H1 (cell line): ENCODE measurements at regions not wholly inside any gene's neighbourhood (a gene's known extent, or its start where the extent isn't known, plus 50 kb on each side); places are given as distances from the start of the nearest gene placed in this dataset.

Experiments used
- ATF2 ChIP-seq: IDR thresholded peaks from 2 replicates; pipeline ENCODE4 v1.6.1; 2012; ENCODE audit warnings: low read length, inconsistent platforms
- CBX5 ChIP-seq: fragments of 300-800, 300-1000 bp; sonication (generic); IDR thresholded peaks from 2 replicates; pipeline ENCODE4 v1.7.1; 2016; ENCODE audit warnings: antibody characterized with exemption, low read length, low read depth
- CEBPB ChIP-seq: IDR thresholded peaks from 2 replicates; pipeline ENCODE4 v1.6.1; 2012; ENCODE audit warnings: low read depth, low read length
- CHD7 ChIP-seq: fragments of 300-600 bp; sonication (generic); IDR thresholded peaks from 2 replicates; pipeline ENCODE4 v1.7.1; 2012; ENCODE audit warnings: low read length, moderate library complexity, mild to moderate bottlenecking, inconsistent platforms; ENCODE audit not compliant: insufficient replicate concordance
- CTCF ChIP-seq, 3 experiments: IDR thresholded peaks; 1 replicate in 2 of 3; 2 replicates in 1 of 3; pipeline versions ENCODE4 v1.5.1 to v1.6.1; 2011; ENCODE audit warnings: low read length in 3 of 3, mild to moderate bottlenecking in 3 of 3, inconsistent platforms in 2 of 3, low read depth in 1 of 3, moderate library complexity in 1 of 3; ENCODE audit not compliant: insufficient read depth in 1 of 3; ENCODE audit errors: control extremely low read depth in 1 of 3
- POU5F1 ChIP-seq: IDR thresholded peaks from 2 replicates; pipeline ENCODE4 v1.6.1; 2011; ENCODE audit warnings: low read depth, mild to moderate bottlenecking, low read length, moderate library complexity
- YY1 ChIP-seq: IDR thresholded peaks from 2 replicates; pipeline ENCODE4 v1.6.1; 2011; ENCODE audit warnings: low read depth, mild to moderate bottlenecking, low read length

- no peak for TF ChIP-seq ATF2
- TF ChIP-seq POU5F1 = no peak
- TF ChIP-seq CHD7 = no peak
- no peak for TF ChIP-seq CTCF (IDR thresholded peaks at IDR 0.05; ENCODE audit: control extremely low read depth in 1 of 3, insufficient read depth in 1 of 3, low read depth in 1 of 3, low read length in 3 of 3)
- no peak for TF ChIP-seq CEBPB
- TF ChIP-seq CBX5 = no peak
- no peak for TF ChIP-seq YY1
- TF ChIP-seq, all 59 proteins: peak for 0
These were observed 160.4 kb upstream of the RORA start (continued) for GRCh38 chr15:61389334-61390028.
